Gastroesophageal sphincter (tissue), 4 donors: ENCODE measurements at regions not wholly inside any gene's neighbourhood (a gene's known extent, or its start where the extent isn't known, plus 50 kb on each side); places are given as distances from the start of the nearest gene placed in this dataset.
A peak's percentile ranks its signal among the peaks of the same experiment; 100 is the strongest.

ENCODE experiments used
- ATAC-seq: fragments of 150-250 bp; one replicate; pipeline ENCODE4 v1.9.1; 2016; ENCODE audit warnings: mild to moderate bottlenecking, moderate library complexity
- H3K27ac ChIP-seq, 4 donors: fragments of 200-600 bp; sonication (generic) in 3 of 4; 1 replicate in 3 of 4; 2 replicates in 1 of 4; pipeline ENCODE4 v1.5.1; 2016 to 2019
- H3K27me3 ChIP-seq: fragments of 200-600 bp; sonication (generic); one replicate; pipeline ENCODE4 v1.5.1; 2019
- H3K36me3 ChIP-seq, 2 donors: fragments of 200-600 bp; sonication (generic); one replicate each; pipeline ENCODE4 v1.5.1; 2019; ENCODE audit warnings: control low read depth in 1 of 2
- H3K4me1 ChIP-seq, 3 donors: fragments of 200-600 bp; sonication (generic); 1 replicate in 2 of 3; 2 replicates in 1 of 3; pipeline ENCODE4 v1.5.1; 2016 to 2019; ENCODE audit warnings: control low read depth in 2 of 3
- H3K4me3 ChIP-seq, 2 donors: fragments of 200-600 bp; sonication (generic); one replicate each; pipeline ENCODE4 v1.5.1; 2019; ENCODE audit warnings: mild to moderate bottlenecking in 1 of 2, moderate library complexity in 1 of 2
- H3K9me3 ChIP-seq, 3 donors: fragments of 200-600 bp; sonication (generic); one replicate each; pipeline ENCODE4 v1.5.1; 2017 to 2019; ENCODE audit warnings: control low read depth in 2 of 3
- EP300 ChIP-seq: sonication (generic); formaldehyde crosslinking; IDR thresholded peaks from one replicate; pipeline ENCODE4 v1.6.1; 2017; ENCODE audit warnings: antibody characterized with exemption, mild to moderate bottlenecking
- POLR2A ChIP-seq, 2 donors: fragments of 450-650 bp; IDR thresholded peaks; one replicate each; pipeline ENCODE4 v1.6.1; 2017; ENCODE audit warnings: antibody characterized with exemption in 2 of 2, mild to moderate bottlenecking in 2 of 2, moderate library complexity in 1 of 2
- POLR2AphosphoS5 ChIP-seq: sonication (generic); formaldehyde crosslinking; IDR thresholded peaks from one replicate; pipeline ENCODE4 v1.6.1; 2017; ENCODE audit warnings: antibody characterized with exemption
- WGBS, 2 donors: methylation state at CpG; one replicate each; pipeline ENCODE4 v1.1.5; 2018; ENCODE audit warnings: low coverage in 1 of 2; 5-methylcytosine and 5-hydroxymethylcytosine counted together
- TF ChIP-seq, protein P1 (sequence below), 4 experiments: fragments of 200-600 bp in 2 of 4; fragments of 450-650 bp in 2 of 4; sonication (generic) in 1 of 4; IDR thresholded peaks; one replicate each; pipeline ENCODE4 v1.5.1; 2017 to 2019; ENCODE audit warnings: antibody characterized with exemption in 4 of 4, mild to moderate bottlenecking in 2 of 4, moderate library complexity in 2 of 4

- no peak overlapping the region for H3K4me3 ChIP-seq
- no peaks in the 10 kb centered on the region for H3K36me3 ChIP-seq
- 56 to 60% methylated on average over 3 of the region's 3 CpGs for WGBS, 2 donors
- ATAC-seq: no peak
- H3K9me3 ChIP-seq: peaks cover 0 to 1% (median 0%) of the 10 kb centered on the region in 3 donors
- TF ChIP-seq, protein P1, sequence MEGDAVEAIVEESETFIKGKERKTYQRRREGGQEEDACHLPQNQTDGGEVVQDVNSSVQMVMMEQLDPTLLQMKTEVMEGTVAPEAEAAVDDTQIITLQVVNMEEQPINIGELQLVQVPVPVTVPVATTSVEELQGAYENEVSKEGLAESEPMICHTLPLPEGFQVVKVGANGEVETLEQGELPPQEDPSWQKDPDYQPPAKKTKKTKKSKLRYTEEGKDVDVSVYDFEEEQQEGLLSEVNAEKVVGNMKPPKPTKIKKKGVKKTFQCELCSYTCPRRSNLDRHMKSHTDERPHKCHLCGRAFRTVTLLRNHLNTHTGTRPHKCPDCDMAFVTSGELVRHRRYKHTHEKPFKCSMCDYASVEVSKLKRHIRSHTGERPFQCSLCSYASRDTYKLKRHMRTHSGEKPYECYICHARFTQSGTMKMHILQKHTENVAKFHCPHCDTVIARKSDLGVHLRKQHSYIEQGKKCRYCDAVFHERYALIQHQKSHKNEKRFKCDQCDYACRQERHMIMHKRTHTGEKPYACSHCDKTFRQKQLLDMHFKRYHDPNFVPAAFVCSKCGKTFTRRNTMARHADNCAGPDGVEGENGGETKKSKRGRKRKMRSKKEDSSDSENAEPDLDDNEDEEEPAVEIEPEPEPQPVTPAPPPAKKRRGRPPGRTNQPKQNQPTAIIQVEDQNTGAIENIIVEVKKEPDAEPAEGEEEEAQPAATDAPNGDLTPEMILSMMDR (IDR thresholded peaks at IDR 0.05): peak in 1 of 4 experiments; percentile 13
- TF ChIP-seq POLR2A (IDR thresholded peaks at IDR 0.05): no peak
- H3K27ac ChIP-seq: no peak overlapping the region
- no peaks in the 10 kb centered on the region for H3K4me1 ChIP-seq
- H3K27me3 ChIP-seq: no peaks in the 10 kb centered on the region
These were observed 117.2 kb downstream of the SPATA31D1 start for GRCh38 chr9:82105729-82106128.

- H3K27me3 ChIP-seq: no peaks in the 10 kb centered on the region
- H3K4me1 ChIP-seq: no peaks in the 10 kb centered on the region
- H3K4me3 ChIP-seq: no peak overlapping the region
- TF ChIP-seq POLR2A (IDR thresholded peaks at IDR 0.05): no peak
- TF ChIP-seq, protein P1 (IDR thresholded peaks at IDR 0.05): no peak
- TF ChIP-seq EP300: no peak
- no peak for TF ChIP-seq POLR2AphosphoS5
- no peaks in the 10 kb centered on the region for H3K36me3 ChIP-seq
- no peak overlapping the region for H3K27ac ChIP-seq
- no peaks in the 10 kb centered on the region for H3K9me3 ChIP-seq
- no peak for ATAC-seq
These were observed 118.0 kb downstream of the SPATA31D1 start for GRCh38 chr9:82106536-82106935.

DNA sequence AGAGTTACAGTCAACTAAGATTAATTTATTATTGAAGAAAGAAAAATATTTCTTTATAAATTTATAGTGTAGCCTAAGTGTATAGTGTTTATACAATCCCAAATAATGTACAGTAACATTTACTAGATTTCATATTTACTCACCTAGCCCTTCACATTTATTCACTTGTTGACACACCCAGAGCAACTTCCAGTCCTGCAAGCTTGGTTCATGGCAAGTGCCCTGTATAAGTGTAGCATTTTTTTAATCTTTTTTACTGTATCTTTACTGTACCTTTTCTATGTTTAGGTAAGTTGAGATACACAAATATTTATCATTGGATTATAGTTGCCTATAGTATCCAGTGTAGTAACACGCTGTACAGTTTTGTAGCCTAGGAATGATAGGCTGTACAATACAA, 119.9 kb downstream of the SPATA31D1 start:
- ATAC-seq: no peak
- Histone ChIP-seq H3K36me3 (no peaks in the 10 kb centered on the region), H3K4me1 (no peaks in the 10 kb centered on the region), H3K9me3 (no peaks in the 10 kb centered on the region), H3K27ac (no peak overlapping the region), H3K27me3 (no peaks in the 10 kb centered on the region), H3K4me3 (no peak overlapping the region)
- WGBS, 2 donors: 93 to 100% methylated on average over 1 of the region's 1 CpG
- TF ChIP-seq, protein P1 (IDR thresholded peaks at IDR 0.05): no peak
- TF ChIP-seq POLR2AphosphoS5 (no peak), POLR2A (IDR thresholded peaks at IDR 0.05) (no peak), EP300 (no peak)

GRCh38 chr9:82108941-82109340, 120.4 kb downstream of the SPATA31D1 start:
- Histone ChIP-seq H3K9me3 (no peaks in the 10 kb centered on the region), H3K36me3 (no peaks in the 10 kb centered on the region), H3K27me3 (no peaks in the 10 kb centered on the region), H3K4me3 (no peak overlapping the region), H3K4me1 (no peaks in the 10 kb centered on the region), H3K27ac (no peak overlapping the region)
- ATAC-seq: no peak
- TF ChIP-seq, protein P1 (IDR thresholded peaks at IDR 0.05): no peak
- TF ChIP-seq POLR2AphosphoS5 (no peak), EP300 (no peak), POLR2A (IDR thresholded peaks at IDR 0.05) (no peak)

- ATAC-seq: no peak
- no peak for TF ChIP-seq POLR2AphosphoS5
- TF ChIP-seq, protein P1 (IDR thresholded peaks at IDR 0.05): no peak
- no peak for TF ChIP-seq POLR2A (IDR thresholded peaks at IDR 0.05)
- no peak for TF ChIP-seq EP300
- H3K27me3 ChIP-seq: no peaks in the 10 kb centered on the region
- no peak overlapping the region for H3K27ac ChIP-seq
- H3K4me1 ChIP-seq: no peaks in the 10 kb centered on the region
- no peaks in the 10 kb centered on the region for H3K9me3 ChIP-seq
- no peaks in the 10 kb centered on the region for H3K36me3 ChIP-seq
- H3K4me3 ChIP-seq: no peak overlapping the region
These were observed 121.1 kb downstream of the SPATA31D1 start for GRCh38 chr9:82109626-82110025.
